ENCODE measurements at regions not wholly inside any gene's neighbourhood (a gene's known extent, or its start where the extent isn't known, plus 50 kb on each side); places are given as distances from the start of the nearest gene placed in this dataset.

DNA sequence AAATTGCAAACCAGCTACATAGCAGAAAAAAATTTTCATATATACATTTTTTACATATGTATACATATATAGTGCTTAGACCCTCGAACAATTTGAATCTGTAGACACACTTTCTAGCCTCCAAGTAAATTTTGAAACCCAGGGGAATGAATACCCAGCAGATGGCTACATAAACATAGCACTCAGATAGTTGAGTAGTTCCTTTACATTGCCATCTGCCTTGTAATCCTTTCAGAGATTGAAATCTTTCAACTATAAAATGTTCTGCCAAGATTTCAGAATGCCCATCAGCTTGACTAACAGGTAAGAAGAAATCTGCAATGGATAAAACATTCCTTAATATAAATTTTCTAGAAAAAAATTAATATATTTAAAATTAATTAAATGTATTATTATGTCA is 1333.5 kb upstream of the CADM2 start:
- TF ChIP-seq, protein P1, sequence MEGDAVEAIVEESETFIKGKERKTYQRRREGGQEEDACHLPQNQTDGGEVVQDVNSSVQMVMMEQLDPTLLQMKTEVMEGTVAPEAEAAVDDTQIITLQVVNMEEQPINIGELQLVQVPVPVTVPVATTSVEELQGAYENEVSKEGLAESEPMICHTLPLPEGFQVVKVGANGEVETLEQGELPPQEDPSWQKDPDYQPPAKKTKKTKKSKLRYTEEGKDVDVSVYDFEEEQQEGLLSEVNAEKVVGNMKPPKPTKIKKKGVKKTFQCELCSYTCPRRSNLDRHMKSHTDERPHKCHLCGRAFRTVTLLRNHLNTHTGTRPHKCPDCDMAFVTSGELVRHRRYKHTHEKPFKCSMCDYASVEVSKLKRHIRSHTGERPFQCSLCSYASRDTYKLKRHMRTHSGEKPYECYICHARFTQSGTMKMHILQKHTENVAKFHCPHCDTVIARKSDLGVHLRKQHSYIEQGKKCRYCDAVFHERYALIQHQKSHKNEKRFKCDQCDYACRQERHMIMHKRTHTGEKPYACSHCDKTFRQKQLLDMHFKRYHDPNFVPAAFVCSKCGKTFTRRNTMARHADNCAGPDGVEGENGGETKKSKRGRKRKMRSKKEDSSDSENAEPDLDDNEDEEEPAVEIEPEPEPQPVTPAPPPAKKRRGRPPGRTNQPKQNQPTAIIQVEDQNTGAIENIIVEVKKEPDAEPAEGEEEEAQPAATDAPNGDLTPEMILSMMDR (IDR thresholded peaks at IDR 0.05 in 2 of 3, conservative IDR thresholded peaks at IDR 0.05 in 1 of 3; ENCODE audit: control insufficient read depth in 2 of 3, extremely low read depth in 1 of 3, insufficient read depth in 1 of 3, low read depth in 3 of 3, low read length in 3 of 3), result no peak
- TF ChIP-seq RCOR1 (conservative IDR thresholded peaks at IDR 0.05; ENCODE audit: low read depth, low read length), result no peak
- no peak for TF ChIP-seq ZSCAN29 (IDR thresholded peaks at IDR 0.05)
- TF ChIP-seq MYC (IDR thresholded peaks at IDR 0.05; ENCODE audit: insufficient read depth, insufficient read length, insufficient replicate concordance, low read length, severe bottlenecking), result no peak
- no peak for TF ChIP-seq SMC3 (IDR thresholded peaks at IDR 0.05; ENCODE audit: borderline replicate concordance, low read length)
- no peak for TF ChIP-seq POLR2AphosphoS5 (IDR thresholded peaks at IDR 0.05; ENCODE audit: low read length)
- TF ChIP-seq HDAC6 (IDR thresholded peaks at IDR 0.05; ENCODE audit: unreplicated experiment), result no peak
- TF ChIP-seq, protein P2, sequence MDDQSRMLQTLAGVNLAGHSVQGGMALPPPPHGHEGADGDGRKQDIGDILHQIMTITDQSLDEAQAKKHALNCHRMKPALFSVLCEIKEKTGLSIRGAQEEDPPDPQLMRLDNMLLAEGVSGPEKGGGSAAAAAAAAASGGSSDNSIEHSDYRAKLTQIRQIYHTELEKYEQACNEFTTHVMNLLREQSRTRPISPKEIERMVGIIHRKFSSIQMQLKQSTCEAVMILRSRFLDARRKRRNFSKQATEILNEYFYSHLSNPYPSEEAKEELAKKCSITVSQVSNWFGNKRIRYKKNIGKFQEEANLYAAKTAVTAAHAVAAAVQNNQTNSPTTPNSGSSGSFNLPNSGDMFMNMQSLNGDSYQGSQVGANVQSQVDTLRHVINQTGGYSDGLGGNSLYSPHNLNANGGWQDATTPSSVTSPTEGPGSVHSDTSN (IDR thresholded peaks at IDR 0.05; ENCODE audit: insufficient replicate concordance, low read depth, low read length), result no peak
- TF ChIP-seq, protein P3, sequence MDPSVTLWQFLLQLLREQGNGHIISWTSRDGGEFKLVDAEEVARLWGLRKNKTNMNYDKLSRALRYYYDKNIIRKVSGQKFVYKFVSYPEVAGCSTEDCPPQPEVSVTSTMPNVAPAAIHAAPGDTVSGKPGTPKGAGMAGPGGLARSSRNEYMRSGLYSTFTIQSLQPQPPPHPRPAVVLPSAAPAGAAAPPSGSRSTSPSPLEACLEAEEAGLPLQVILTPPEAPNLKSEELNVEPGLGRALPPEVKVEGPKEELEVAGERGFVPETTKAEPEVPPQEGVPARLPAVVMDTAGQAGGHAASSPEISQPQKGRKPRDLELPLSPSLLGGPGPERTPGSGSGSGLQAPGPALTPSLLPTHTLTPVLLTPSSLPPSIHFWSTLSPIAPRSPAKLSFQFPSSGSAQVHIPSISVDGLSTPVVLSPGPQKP (IDR thresholded peaks at IDR 0.05; ENCODE audit: low read depth, low read length), result no peak
- no peak for TF ChIP-seq EGR1 (IDR thresholded peaks at IDR 0.05; ENCODE audit: borderline replicate concordance in 1 of 2, low read depth in 2 of 2, low read length in 2 of 2)
- no peak for TF ChIP-seq IKZF1 (conservative IDR thresholded peaks at IDR 0.05)
- TF ChIP-seq, protein P4, sequence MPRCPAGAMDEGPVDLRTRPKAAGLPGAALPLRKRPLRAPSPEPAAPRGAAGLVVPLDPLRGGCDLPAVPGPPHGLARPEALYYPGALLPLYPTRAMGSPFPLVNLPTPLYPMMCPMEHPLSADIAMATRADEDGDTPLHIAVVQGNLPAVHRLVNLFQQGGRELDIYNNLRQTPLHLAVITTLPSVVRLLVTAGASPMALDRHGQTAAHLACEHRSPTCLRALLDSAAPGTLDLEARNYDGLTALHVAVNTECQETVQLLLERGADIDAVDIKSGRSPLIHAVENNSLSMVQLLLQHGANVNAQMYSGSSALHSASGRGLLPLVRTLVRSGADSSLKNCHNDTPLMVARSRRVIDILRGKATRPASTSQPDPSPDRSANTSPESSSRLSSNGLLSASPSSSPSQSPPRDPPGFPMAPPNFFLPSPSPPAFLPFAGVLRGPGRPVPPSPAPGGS (IDR thresholded peaks at IDR 0.05; ENCODE audit: borderline replicate concordance, insufficient read depth, low read depth, low read length, poor library complexity, severe bottlenecking), result no peak
- TF ChIP-seq, protein P5, sequence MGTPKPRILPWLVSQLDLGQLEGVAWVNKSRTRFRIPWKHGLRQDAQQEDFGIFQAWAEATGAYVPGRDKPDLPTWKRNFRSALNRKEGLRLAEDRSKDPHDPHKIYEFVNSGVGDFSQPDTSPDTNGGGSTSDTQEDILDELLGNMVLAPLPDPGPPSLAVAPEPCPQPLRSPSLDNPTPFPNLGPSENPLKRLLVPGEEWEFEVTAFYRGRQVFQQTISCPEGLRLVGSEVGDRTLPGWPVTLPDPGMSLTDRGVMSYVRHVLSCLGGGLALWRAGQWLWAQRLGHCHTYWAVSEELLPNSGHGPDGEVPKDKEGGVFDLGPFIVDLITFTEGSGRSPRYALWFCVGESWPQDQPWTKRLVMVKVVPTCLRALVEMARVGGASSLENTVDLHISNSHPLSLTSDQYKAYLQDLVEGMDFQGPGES (IDR thresholded peaks at IDR 0.05), result no peak

Measured in GM12878 (cell line).